ENCODE measurements at regions not wholly inside any gene's neighbourhood (a gene's known extent, or its start where the extent isn't known, plus 50 kb on each side); places are given as distances from the start of the nearest gene placed in this dataset.

GRCh38 chr9:16196206-16196605 is 643.4 kb downstream of the CCDC171 start:
- H3K36me3 Mint-ChIP-seq (ENCODE audit: insufficient read depth) = no peaks in the 10 kb centered on the region
- ATAC-seq (replicated peaks; ENCODE audit: extremely low read depth, poor library complexity, severe bottlenecking) (no peak), DNase-seq (ENCODE audit: low spot score in 2 of 2) (no peak)

DNA sequence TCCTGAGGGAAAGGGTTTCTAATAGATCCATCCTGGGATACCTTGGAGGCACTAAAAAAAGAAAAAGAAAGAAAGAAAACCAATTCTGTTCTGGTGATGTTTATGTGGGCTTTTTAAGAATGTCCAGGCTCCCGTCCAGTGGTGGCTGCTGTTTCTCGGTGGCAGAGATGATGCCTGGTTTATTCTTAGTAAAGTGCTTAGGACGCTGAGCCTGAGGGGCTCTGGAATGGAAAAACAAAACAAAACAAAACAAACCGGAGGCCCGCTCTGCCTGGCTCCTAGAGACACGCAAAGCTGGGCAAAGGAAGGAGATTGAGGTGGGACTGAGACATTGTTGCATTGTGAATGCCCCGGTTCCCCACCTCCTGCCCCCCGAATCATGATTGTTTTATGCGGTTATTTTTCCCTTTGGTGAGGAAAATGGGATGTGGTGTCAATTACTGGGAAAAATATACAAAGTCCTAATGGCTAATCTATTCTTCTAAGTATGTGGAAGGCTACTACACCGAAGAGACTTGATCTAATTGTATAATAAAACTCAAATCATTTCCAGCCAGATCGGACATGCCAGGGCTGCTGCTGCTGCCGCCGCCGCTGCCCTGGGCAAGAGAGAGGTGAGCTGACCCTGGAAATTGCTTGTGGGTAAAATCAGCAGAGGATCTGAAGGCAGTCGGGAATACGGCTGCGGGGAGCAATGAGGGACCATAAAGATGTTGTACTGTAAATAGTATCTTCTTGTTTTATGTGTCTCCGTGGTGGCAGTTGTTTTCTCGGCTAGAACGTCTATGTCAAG is 644.9 kb downstream of the CCDC171 start:
- Mint-ChIP-seq H3K27ac (ENCODE audit: low read depth) (no peak overlapping the region), H3K36me3 (ENCODE audit: insufficient read depth) (no peaks in the 10 kb centered on the region), H3K4me3 (no peak overlapping the region), H3K27me3 (no peaks in the 10 kb centered on the region), H3K9me3 (peaks cover 7% of the 10 kb centered on the region), H3K4me1 (no peaks in the 10 kb centered on the region)
- no peak for ATAC-seq (replicated peaks; ENCODE audit: extremely low read depth, poor library complexity, severe bottlenecking)
- DNase-seq (ENCODE audit: low spot score in 2 of 2) = no peak

More at GRCh38 chr9:16196206-16196605, 643.4 kb downstream of the CCDC171 start:
- H3K9me3 Mint-ChIP-seq = peaks cover 3% of the 10 kb centered on the region
- no peak overlapping the region for H3K27ac Mint-ChIP-seq (ENCODE audit: low read depth)
- H3K4me3 Mint-ChIP-seq = no peak overlapping the region
- H3K27me3 Mint-ChIP-seq = no peaks in the 10 kb centered on the region
- H3K4me1 Mint-ChIP-seq = no peaks in the 10 kb centered on the region

- ATAC-seq (replicated peaks; ENCODE audit: extremely low read depth, poor library complexity, severe bottlenecking) (no peak), DNase-seq (ENCODE audit: low spot score in 2 of 2) (no peak)
- Mint-ChIP-seq H3K27me3 (no peaks in the 10 kb centered on the region), H3K36me3 (ENCODE audit: insufficient read depth) (no peaks in the 10 kb centered on the region), H3K4me3 (no peak overlapping the region), H3K9me3 (peaks cover 7% of the 10 kb centered on the region), H3K4me1 (no peaks in the 10 kb centered on the region), H3K27ac (ENCODE audit: low read depth) (no peak overlapping the region)
Observed at GRCh38 chr9:16198996-16199395, 646.2 kb downstream of the CCDC171 start.

DNA sequence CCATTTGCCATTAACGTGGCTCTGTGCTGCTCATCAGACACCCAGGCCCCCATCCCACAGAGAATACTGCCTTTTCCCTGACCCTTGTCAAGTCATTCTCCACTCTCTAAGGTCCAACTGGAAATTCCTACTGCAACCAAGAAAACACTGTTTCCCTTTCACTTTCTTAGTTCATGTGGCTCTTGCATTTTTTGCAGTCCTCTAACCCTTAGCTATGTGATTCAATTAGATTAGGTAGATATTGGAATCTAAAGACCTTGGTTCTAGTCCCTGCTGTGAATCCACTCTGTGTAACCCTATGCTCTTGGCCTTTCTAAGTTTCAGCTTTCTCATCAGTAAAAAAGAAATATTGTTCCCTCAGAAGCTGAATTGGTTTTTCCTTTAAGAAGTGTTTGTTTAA is 649.4 kb downstream of the CCDC171 start:
- Mint-ChIP-seq H3K4me3 (no peak overlapping the region), H3K36me3 (ENCODE audit: insufficient read depth) (peaks cover 1% of the 10 kb centered on the region), H3K4me1 (no peaks in the 10 kb centered on the region), H3K27me3 (no peaks in the 10 kb centered on the region), H3K9me3 (peaks cover 7% of the 10 kb centered on the region), H3K27ac (ENCODE audit: low read depth) (no peak overlapping the region)
- no peak for ATAC-seq (replicated peaks; ENCODE audit: extremely low read depth, poor library complexity, severe bottlenecking)
- no peak for DNase-seq (ENCODE audit: low spot score in 2 of 2)

- H3K4me3 Mint-ChIP-seq = no peak overlapping the region
- no peak overlapping the region for H3K27ac Mint-ChIP-seq (ENCODE audit: low read depth)
- peaks cover 7% of the 10 kb centered on the region for H3K9me3 Mint-ChIP-seq
- ATAC-seq (replicated peaks; ENCODE audit: extremely low read depth, poor library complexity, severe bottlenecking) (no peak), DNase-seq (ENCODE audit: low spot score in 2 of 2) (no peak)
- H3K4me1 Mint-ChIP-seq = no peaks in the 10 kb centered on the region
- H3K27me3 Mint-ChIP-seq = no peaks in the 10 kb centered on the region
- H3K36me3 Mint-ChIP-seq (ENCODE audit: insufficient read depth) = peaks cover 1% of the 10 kb centered on the region
Observed at GRCh38 chr9:16202914-16203728, 650.3 kb downstream of the CCDC171 start.

DNA sequence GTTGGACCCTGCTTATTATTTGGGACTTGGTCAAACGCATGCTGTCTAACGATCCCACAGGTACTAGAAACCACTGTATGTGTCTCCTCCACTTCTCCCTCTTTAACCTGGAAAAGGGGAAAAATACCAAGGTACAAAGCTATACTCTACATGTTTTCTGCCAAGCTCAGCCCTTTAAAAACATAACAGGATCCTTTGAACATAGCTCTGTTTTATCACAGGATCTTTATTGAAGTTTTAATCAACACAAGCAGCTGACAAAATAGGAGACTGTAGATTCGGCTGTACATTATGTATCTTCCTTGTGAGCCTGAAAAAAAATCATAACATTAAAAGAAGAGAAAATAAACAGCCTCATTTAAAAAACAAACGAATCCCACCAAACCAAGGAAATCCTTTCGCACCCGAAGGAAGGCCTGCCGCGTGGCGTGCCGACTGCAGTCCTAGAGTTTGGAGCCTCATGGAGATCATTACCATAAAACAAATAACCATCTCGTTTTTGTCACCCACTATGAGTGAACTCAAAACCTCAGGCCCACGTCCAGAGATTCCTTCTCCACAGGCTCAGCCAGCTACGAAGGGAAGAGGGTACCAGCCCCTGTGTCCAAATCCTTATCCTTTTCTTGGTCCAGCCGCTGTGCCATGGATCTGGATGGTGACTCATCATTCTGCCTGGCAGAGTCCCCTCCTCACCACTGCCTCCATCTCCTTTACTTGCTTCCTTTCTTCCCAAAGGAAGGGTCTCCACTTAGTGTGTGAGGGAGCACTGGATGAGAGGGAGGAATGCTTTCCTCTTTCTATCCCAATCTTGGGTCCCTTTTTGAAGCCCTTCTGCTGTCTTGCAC is 651.1 kb downstream of the CCDC171 start:
- Mint-ChIP-seq H3K9me3 (peaks cover 7% of the 10 kb centered on the region), H3K27me3 (no peaks in the 10 kb centered on the region), H3K27ac (ENCODE audit: low read depth) (no peak overlapping the region), H3K4me1 (no peaks in the 10 kb centered on the region), H3K36me3 (ENCODE audit: insufficient read depth) (peaks cover 1% of the 10 kb centered on the region), H3K4me3 (no peak overlapping the region)
- DNase-seq (ENCODE audit: low spot score in 2 of 2) = no peak
- no peak for ATAC-seq (replicated peaks; ENCODE audit: extremely low read depth, poor library complexity, severe bottlenecking)

DNA sequence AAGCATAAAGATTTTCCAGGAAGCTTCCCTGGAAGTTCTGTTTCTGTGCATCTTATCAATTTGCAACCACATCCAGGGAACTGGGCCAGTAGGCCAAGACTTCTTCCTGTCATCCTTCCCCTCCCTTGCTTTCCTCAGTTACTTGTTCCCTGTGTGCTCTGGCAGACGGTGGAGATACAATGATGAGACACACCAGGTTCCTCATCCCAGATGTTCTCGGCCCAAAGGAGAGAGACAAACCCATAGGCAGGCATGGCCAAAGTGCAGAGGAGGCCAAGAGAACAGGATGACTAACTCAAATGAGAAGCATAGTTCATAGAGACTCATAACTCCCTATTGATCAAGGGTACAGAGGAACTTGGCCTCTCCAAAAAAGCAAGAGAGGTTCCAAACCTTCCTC is 652.6 kb downstream of the CCDC171 start:
- DNase-seq (ENCODE audit: low spot score in 2 of 2) = no peak
- peaks cover 12% of the 10 kb centered on the region for H3K9me3 Mint-ChIP-seq
- H3K4me3 Mint-ChIP-seq = no peak overlapping the region
- H3K27me3 Mint-ChIP-seq = no peaks in the 10 kb centered on the region
- H3K36me3 Mint-ChIP-seq (ENCODE audit: insufficient read depth) = peaks cover 1% of the 10 kb centered on the region
- no peaks in the 10 kb centered on the region for H3K4me1 Mint-ChIP-seq
- no peak overlapping the region for H3K27ac Mint-ChIP-seq (ENCODE audit: low read depth)
- no peak for ATAC-seq (replicated peaks; ENCODE audit: extremely low read depth, poor library complexity, severe bottlenecking)

GRCh38 chr9:16206518-16206917 is 653.7 kb downstream of the CCDC171 start:
- Mint-ChIP-seq H3K4me1 (no peaks in the 10 kb centered on the region), H3K36me3 (ENCODE audit: insufficient read depth) (peaks cover 1% of the 10 kb centered on the region), H3K9me3 (peaks cover 7% of the 10 kb centered on the region), H3K27me3 (no peaks in the 10 kb centered on the region), H3K4me3 (no peak overlapping the region), H3K27ac (ENCODE audit: low read depth) (no peak overlapping the region)
- no peak for DNase-seq (ENCODE audit: low spot score in 2 of 2)
- ATAC-seq (replicated peaks; ENCODE audit: extremely low read depth, poor library complexity, severe bottlenecking) = no peak

- Mint-ChIP-seq H3K9me3 (peaks cover 12% of the 10 kb centered on the region), H3K36me3 (ENCODE audit: insufficient read depth) (peaks cover 1% of the 10 kb centered on the region), H3K4me1 (no peaks in the 10 kb centered on the region), H3K27ac (ENCODE audit: low read depth) (no peak overlapping the region), H3K4me3 (no peak overlapping the region), H3K27me3 (no peaks in the 10 kb centered on the region)
- ATAC-seq (replicated peaks; ENCODE audit: extremely low read depth, poor library complexity, severe bottlenecking) (no peak), DNase-seq (ENCODE audit: low spot score in 2 of 2) (no peak)
Observed at GRCh38 chr9:16207161-16207560, 654.3 kb downstream of the CCDC171 start.

GRCh38 chr9:16210440-16210839 is 657.6 kb downstream of the CCDC171 start:
- no peak overlapping the region for H3K27ac Mint-ChIP-seq (ENCODE audit: low read depth)
- no peak for ATAC-seq (replicated peaks; ENCODE audit: extremely low read depth, poor library complexity, severe bottlenecking)
- H3K4me1 Mint-ChIP-seq = no peaks in the 10 kb centered on the region
- DNase-seq (ENCODE audit: low spot score in 2 of 2) = no peak
- H3K27me3 Mint-ChIP-seq = no peaks in the 10 kb centered on the region
- H3K36me3 Mint-ChIP-seq (ENCODE audit: insufficient read depth) = no peaks in the 10 kb centered on the region
- H3K9me3 Mint-ChIP-seq = peaks cover 12% of the 10 kb centered on the region
- no peak overlapping the region for H3K4me3 Mint-ChIP-seq

DNA sequence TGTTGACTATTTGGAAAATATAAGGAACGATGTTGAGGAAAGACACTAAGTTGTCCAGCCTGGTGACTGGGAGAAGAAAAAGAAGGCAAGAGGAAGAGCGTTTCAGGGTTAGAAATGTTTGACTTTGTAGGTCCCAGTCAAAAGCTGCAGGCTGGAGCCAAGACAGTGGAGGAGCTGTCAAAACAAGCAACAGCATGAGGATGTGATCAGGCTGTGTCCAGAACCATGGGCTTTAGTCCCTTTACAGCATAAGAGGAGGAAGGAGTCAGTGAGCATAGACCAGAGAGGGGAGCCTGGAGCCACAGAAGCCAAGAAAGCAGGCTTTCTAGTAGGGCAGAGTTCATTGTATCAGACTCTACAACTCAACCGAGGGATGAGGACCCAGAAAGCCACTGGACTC is 658.5 kb downstream of the BNC2 start:
- Mint-ChIP-seq H3K27ac (ENCODE audit: low read depth) (no peak overlapping the region), H3K9me3 (peaks cover 12% of the 10 kb centered on the region), H3K4me3 (no peak overlapping the region), H3K36me3 (ENCODE audit: insufficient read depth) (no peaks in the 10 kb centered on the region), H3K4me1 (no peaks in the 10 kb centered on the region), H3K27me3 (no peaks in the 10 kb centered on the region)
- DNase-seq (ENCODE audit: low spot score in 2 of 2) = no peak
- ATAC-seq (replicated peaks; ENCODE audit: extremely low read depth, poor library complexity, severe bottlenecking) = no peak

DNA sequence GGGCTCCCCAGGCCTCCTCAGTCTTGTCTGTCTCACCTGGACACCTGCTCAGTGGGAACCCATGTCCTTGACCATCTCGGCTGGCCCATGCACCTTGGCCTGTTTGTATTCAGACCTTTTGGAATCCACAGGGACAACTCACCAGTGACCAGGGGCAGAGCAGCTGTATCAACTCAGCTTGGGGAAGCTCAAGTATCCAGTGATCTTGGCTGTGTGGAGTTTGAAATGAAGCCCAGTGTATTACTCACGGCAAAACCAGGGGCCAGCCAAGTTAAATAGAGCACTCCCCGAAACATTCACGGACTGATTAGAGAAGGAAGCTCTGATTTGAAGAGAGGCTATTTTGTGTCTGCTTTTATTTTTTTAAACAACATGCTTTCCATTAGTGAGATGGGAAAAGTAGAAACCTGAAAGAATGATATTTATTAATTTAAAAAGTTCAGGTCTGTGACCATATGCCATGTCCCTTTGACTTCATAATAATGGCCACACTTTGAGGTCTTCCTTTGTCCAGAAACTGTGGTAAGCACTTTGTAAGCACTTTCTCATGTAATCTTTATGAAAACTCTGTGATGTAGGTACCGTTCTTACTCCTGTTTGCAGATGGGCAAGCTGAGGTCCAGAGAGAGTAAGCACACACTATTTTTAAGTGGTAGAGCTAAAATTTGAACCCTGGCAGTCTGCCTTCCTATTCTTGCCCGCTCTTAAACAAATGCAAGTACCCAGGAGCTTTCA is 656.5 kb downstream of the BNC2 start:
- Mint-ChIP-seq H3K4me3 (no peak overlapping the region), H3K4me1 (no peaks in the 10 kb centered on the region), H3K27ac (ENCODE audit: low read depth) (no peak overlapping the region), H3K9me3 (peaks cover 12% of the 10 kb centered on the region), H3K27me3 (no peaks in the 10 kb centered on the region), H3K36me3 (ENCODE audit: insufficient read depth) (no peaks in the 10 kb centered on the region)
- DNase-seq (ENCODE audit: low spot score in 2 of 2) (no peak), ATAC-seq (replicated peaks; ENCODE audit: extremely low read depth, poor library complexity, severe bottlenecking) (no peak)
